ENCODE measurements at regions not wholly inside any gene's neighbourhood (a gene's known extent, or its start where the extent isn't known, plus 50 kb on each side); places are given as distances from the start of the nearest gene placed in this dataset.

DNA sequence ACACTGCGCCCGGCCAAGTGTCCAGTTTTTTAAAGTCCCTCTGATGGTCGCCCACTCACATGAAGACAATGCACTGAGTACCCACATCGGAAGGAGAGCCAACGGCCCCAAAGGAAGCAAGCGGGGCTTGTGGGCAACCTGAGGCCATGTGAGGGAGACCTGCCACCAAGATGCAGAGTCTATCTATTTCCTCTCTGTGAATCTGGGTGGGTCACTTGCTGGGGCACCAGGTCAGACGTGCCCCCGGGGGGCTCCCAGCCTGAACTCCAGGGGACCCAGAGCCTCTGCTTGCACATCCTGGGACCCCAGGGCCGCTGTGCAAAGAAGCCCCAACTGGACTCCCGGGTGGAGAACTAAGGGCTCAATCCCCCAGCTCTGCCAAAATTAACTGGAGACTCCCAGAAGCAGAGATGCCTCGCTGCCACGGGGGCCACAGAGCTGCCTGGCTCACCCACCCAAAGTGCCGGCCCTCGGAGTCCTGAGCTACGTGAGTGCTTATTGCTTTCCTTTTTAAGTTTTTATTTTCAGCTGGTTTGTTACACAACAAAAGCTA is 106.4 kb downstream of the BRD1 start:
- H3K4me3 ChIP-seq, result no peak overlapping the region
- H3K27ac ChIP-seq, result no peak overlapping the region
- DNase-seq (ENCODE audit: low spot score), result no peak
- TF ChIP-seq, protein P1, sequence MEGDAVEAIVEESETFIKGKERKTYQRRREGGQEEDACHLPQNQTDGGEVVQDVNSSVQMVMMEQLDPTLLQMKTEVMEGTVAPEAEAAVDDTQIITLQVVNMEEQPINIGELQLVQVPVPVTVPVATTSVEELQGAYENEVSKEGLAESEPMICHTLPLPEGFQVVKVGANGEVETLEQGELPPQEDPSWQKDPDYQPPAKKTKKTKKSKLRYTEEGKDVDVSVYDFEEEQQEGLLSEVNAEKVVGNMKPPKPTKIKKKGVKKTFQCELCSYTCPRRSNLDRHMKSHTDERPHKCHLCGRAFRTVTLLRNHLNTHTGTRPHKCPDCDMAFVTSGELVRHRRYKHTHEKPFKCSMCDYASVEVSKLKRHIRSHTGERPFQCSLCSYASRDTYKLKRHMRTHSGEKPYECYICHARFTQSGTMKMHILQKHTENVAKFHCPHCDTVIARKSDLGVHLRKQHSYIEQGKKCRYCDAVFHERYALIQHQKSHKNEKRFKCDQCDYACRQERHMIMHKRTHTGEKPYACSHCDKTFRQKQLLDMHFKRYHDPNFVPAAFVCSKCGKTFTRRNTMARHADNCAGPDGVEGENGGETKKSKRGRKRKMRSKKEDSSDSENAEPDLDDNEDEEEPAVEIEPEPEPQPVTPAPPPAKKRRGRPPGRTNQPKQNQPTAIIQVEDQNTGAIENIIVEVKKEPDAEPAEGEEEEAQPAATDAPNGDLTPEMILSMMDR (IDR thresholded peaks at IDR 0.05), result no peak

DNA sequence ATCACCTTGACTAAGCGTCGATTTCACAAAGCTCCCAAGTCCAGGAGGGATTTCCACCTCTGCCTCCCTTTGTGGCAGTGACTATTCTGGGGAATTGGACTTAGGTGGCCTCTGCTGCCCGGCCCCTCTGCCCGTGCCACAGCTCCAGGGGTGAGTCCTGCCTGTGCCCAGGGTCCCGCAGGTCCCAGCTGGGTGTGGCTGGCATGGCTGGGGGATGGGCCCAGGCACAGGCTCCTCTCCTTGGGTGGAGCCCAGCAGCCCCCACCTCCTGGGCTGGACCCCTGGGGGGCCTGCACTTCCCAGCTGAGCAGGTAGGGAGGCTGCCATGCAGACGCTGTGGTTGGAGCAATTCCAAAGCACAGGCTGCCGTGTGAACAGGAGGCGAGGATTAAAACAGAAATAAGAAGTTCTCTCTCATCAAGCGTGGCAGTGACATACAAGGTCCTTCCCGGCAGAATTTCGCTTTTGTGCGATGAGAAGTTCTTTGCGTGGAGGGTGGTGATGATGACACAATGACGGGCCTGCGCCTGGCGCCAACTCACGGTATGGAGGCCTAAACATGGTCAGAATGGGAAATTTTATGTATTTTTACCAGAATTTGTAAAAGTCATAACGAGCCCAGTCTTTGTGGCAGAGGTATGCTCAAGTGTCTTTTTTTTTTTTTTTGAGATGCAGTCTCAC is 107.3 kb downstream of the BRD1 start:
- TF ChIP-seq, protein P1 (IDR thresholded peaks at IDR 0.05), result no peak
- no peak overlapping the region for H3K4me3 ChIP-seq
- DNase-seq (ENCODE audit: low spot score), result no peak
- H3K27ac ChIP-seq, result no peak overlapping the region

DNA sequence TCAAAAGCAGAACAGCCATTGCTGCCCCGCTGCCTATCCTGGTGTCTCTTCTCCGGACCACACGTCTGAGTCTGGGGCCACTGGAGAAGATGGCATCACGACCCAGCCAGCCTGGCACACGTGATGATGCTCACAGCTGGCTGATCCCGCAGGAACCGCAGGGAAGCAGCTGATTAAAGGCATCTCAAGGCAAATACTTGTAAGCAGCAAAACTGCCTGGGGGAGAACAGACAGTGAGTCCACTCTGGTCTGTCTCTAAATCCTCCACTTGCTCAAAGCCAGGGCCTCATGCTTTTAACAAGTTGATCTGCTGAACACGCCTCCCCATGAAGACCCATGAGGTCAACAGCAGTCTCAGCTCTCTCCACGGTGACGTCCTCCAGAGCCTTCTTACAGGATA is 108.6 kb downstream of the BRD1 start:
- H3K4me3 ChIP-seq, result no peak overlapping the region
- no peak overlapping the region for H3K27ac ChIP-seq
- DNase-seq (ENCODE audit: low spot score), result no peak
- TF ChIP-seq, protein P1 (IDR thresholded peaks at IDR 0.05), result no peak

DNA sequence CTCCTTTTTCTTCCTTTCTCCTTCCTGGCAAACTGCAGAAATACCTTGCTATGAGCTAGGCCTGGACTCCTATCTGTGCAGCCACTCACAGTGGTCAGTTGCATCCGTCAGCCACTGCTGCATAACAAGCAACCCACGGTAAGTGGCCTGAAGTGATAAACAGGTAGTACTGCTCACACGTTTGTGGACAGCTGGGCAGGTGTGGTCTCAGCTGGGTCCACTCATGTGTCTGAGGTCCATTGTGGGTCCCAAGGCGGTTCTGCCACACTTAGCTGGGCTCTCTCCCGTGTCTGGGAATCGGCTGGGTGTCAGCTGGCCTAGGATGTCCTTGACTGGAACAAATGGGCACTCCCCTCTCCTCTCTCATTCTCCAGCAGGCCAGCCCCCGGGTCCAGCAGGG is 109.3 kb downstream of the BRD1 start:
- H3K27ac ChIP-seq, result no peak overlapping the region
- no peak for DNase-seq (ENCODE audit: low spot score)
- H3K4me3 ChIP-seq, result no peak overlapping the region
- TF ChIP-seq, protein P1 (IDR thresholded peaks at IDR 0.05), result no peak

DNA sequence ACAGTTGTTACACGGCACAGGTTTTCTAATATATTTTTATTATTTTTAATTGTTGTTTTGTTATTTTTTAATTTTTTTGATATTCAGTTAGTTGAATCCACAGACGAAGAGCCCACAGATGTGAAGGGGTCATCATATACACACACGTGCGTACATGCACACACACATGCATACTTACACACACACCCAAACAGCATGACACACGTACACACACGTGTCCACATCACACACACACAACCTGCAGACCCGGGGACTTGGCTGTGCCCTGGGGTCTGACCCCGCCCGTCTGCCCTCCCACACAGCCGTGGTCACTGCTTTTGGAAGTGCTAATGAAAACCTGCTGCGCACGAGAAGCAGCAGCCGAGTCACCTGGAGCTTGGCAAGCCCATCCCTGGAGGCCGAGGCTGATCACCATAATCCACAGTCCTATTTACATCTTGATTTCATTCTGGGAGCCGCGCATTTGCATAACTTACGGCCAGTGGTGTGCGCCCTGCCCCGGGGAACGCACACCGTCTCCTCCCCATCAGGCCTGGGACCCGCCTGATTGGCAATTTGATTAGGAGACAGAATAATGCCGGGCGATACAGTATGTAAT is 110.3 kb downstream of the BRD1 start:
- DNase-seq (ENCODE audit: low spot score), result no peak
- no peak overlapping the region for H3K27ac ChIP-seq
- TF ChIP-seq, protein P1 (IDR thresholded peaks at IDR 0.05), result no peak
- no peak overlapping the region for H3K4me3 ChIP-seq

DNA sequence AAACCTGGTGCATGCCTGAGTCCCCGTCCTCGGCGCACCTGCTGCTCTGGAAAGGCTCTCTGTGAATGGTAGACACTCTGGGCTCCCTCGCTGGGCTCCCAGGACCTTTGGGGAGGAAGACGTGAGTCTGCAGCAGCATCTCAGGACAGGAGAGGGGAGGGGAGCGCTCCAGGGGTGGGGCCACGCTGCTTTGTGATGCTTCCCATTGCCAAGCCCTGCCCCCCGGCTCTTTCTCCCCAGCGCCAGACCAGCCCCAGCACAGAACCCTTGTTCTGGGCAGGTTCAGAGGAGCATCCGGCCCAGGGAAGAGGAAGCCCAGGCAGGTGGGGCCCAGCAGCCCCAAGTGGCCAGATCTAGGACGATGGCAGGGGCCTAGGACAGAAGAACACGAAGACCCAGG is 111.2 kb downstream of the BRD1 start:
- Histone ChIP-seq H3K27ac (no peak overlapping the region), H3K4me3 (no peak overlapping the region)
- TF ChIP-seq, protein P1 (IDR thresholded peaks at IDR 0.05), result no peak
- no peak for DNase-seq (ENCODE audit: low spot score)

DNA sequence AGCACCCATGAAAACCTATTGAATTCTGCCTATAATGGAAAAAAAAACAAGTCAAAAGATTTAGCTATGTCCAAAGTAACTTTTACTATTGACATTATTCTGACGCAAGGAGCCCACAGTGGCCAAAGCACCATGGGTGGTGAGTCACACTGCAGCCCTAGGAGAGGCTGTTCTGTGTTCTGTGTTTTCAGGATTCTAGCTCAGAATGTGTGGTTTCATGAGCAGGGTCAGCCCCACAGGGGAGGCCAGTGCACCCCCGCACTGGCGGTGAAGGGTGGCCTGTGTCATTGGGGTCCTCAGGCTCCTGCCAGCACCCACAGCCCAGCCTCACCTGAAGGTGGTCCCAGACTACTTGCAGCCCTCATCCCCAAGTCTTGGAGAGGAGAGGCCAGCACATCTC is 112.2 kb downstream of the BRD1 start:
- TF ChIP-seq, protein P1 (IDR thresholded peaks at IDR 0.05), result no peak
- Histone ChIP-seq H3K4me3 (no peak overlapping the region), H3K27ac (no peak overlapping the region)
- no peak for DNase-seq (ENCODE audit: low spot score)
